ENCODE measurements at regions not wholly inside any gene's neighbourhood (a gene's known extent, or its start where the extent isn't known, plus 50 kb on each side); places are given as distances from the start of the nearest gene placed in this dataset.

GRCh38 chr3:163139600-163139999 lies 1643.0 kb downstream of the OTOL1 start:
- Histone ChIP-seq H3K4me1 (ENCODE audit: control insufficient read depth, extremely low read depth, insufficient read depth, low read length) (no peaks in the 10 kb centered on the region), H3K4me2 (ENCODE audit: extremely low read depth, insufficient read depth, low read length) (no peak overlapping the region), H3K27me3 (ENCODE audit: control insufficient read depth, insufficient read depth, low read length) (no peaks in the 10 kb centered on the region), H4K20me1 (ENCODE audit: control insufficient read depth, extremely low read depth, insufficient read depth, low read length) (no peaks in the 10 kb centered on the region), H3K79me2 (ENCODE audit: control insufficient read depth, insufficient read depth, low read length) (no peaks in the 10 kb centered on the region), H3K9me3 (ENCODE audit: control insufficient read depth, insufficient read depth, low read depth, low read length) (no peaks in the 10 kb centered on the region), H3K4me3 (replicated peaks in 1 of 4; ENCODE audit: control extremely low read depth in 1 of 4, insufficient read depth in 1 of 4, low read depth in 3 of 4, low read length in 4 of 4) (no peak overlapping the region), H3K36me3 (ENCODE audit: control insufficient read depth, insufficient read depth, low read length) (no peaks in the 10 kb centered on the region), H3K27ac (ENCODE audit: insufficient read depth, low read length) (no peak overlapping the region), H2AFZ (ENCODE audit: low read length) (no peak overlapping the region), H3K9ac (ENCODE audit: insufficient read depth, low read length) (no peak overlapping the region)
- no peak for DNase-seq (ENCODE audit: low read depth in 2 of 2)
- TF ChIP-seq EZH2 (IDR thresholded peaks at IDR 0.05; ENCODE audit: low read length, missing control alignments) (no peak), CTCF (conservative IDR thresholded peaks at IDR 0.05 in 1 of 2, IDR thresholded peaks at IDR 0.05 in 1 of 2; ENCODE audit: low read depth in 1 of 2, low read length in 2 of 2) (no peak)

- no peak for DNase-seq (ENCODE audit: low read depth in 2 of 2)
Measured at GRCh38 chr3:163138258-163138657, 1641.7 kb downstream of the OTOL1 start.

GRCh38 chr3:163132111-163132510 lies 1635.5 kb downstream of the OTOL1 start:
- H3K27me3 ChIP-seq (ENCODE audit: control insufficient read depth, insufficient read depth, low read length) = no peaks in the 10 kb centered on the region
- H3K27ac ChIP-seq (ENCODE audit: insufficient read depth, low read length) = no peak overlapping the region
- H3K79me2 ChIP-seq (ENCODE audit: control insufficient read depth, insufficient read depth, low read length) = no peaks in the 10 kb centered on the region
- H2AFZ ChIP-seq (ENCODE audit: low read length) = no peak overlapping the region
- H3K4me1 ChIP-seq (ENCODE audit: control insufficient read depth, extremely low read depth, insufficient read depth, low read length) = no peaks in the 10 kb centered on the region
- no peaks in the 10 kb centered on the region for H3K36me3 ChIP-seq (ENCODE audit: control insufficient read depth, insufficient read depth, low read length)
- DNase-seq (ENCODE audit: low read depth in 2 of 2) = no peak
- TF ChIP-seq CTCF (conservative IDR thresholded peaks at IDR 0.05 in 1 of 2, IDR thresholded peaks at IDR 0.05 in 1 of 2; ENCODE audit: low read depth in 1 of 2, low read length in 2 of 2) = no peak
- no peak for TF ChIP-seq EZH2 (IDR thresholded peaks at IDR 0.05; ENCODE audit: low read length, missing control alignments)
- no peaks in the 10 kb centered on the region for H3K9me3 ChIP-seq (ENCODE audit: control insufficient read depth, insufficient read depth, low read depth, low read length)
- H3K4me3 ChIP-seq (replicated peaks in 1 of 4; ENCODE audit: control extremely low read depth in 1 of 4, insufficient read depth in 1 of 4, low read depth in 3 of 4, low read length in 4 of 4) = no peak overlapping the region
- H4K20me1 ChIP-seq (ENCODE audit: control insufficient read depth, extremely low read depth, insufficient read depth, low read length) = no peaks in the 10 kb centered on the region
- H3K9ac ChIP-seq (ENCODE audit: insufficient read depth, low read length) = no peak overlapping the region
- H3K4me2 ChIP-seq (ENCODE audit: extremely low read depth, insufficient read depth, low read length) = no peak overlapping the region

More at GRCh38 chr3:163138258-163138657, 1641.7 kb downstream of the OTOL1 start:
- no peak overlapping the region for H3K9ac ChIP-seq (ENCODE audit: insufficient read depth, low read length)
- no peak overlapping the region for H3K27ac ChIP-seq (ENCODE audit: insufficient read depth, low read length)
- H3K4me3 ChIP-seq (replicated peaks in 1 of 4; ENCODE audit: control extremely low read depth in 1 of 4, insufficient read depth in 1 of 4, low read depth in 3 of 4, low read length in 4 of 4) = no peak overlapping the region
- no peak for TF ChIP-seq EZH2 (IDR thresholded peaks at IDR 0.05; ENCODE audit: low read length, missing control alignments)
- no peak for TF ChIP-seq CTCF (conservative IDR thresholded peaks at IDR 0.05 in 1 of 2, IDR thresholded peaks at IDR 0.05 in 1 of 2; ENCODE audit: low read depth in 1 of 2, low read length in 2 of 2)
- no peaks in the 10 kb centered on the region for H3K27me3 ChIP-seq (ENCODE audit: control insufficient read depth, insufficient read depth, low read length)
- H3K79me2 ChIP-seq (ENCODE audit: control insufficient read depth, insufficient read depth, low read length) = no peaks in the 10 kb centered on the region
- no peaks in the 10 kb centered on the region for H4K20me1 ChIP-seq (ENCODE audit: control insufficient read depth, extremely low read depth, insufficient read depth, low read length)
- no peaks in the 10 kb centered on the region for H3K4me1 ChIP-seq (ENCODE audit: control insufficient read depth, extremely low read depth, insufficient read depth, low read length)
- H3K9me3 ChIP-seq (ENCODE audit: control insufficient read depth, insufficient read depth, low read depth, low read length) = no peaks in the 10 kb centered on the region
- H3K4me2 ChIP-seq (ENCODE audit: extremely low read depth, insufficient read depth, low read length) = no peak overlapping the region
- no peaks in the 10 kb centered on the region for H3K36me3 ChIP-seq (ENCODE audit: control insufficient read depth, insufficient read depth, low read length)
- no peak overlapping the region for H2AFZ ChIP-seq (ENCODE audit: low read length)
